ENCODE measurements at regions not wholly inside any gene's neighbourhood (a gene's known extent, or its start where the extent isn't known, plus 50 kb on each side); places are given as distances from the start of the nearest gene placed in this dataset.
"Not testable (repeated sequence)": the region's sequence is repeated elsewhere in the genome, so short reads cannot be mapped to it uniquely, and the experiment has no call there.

DNA sequence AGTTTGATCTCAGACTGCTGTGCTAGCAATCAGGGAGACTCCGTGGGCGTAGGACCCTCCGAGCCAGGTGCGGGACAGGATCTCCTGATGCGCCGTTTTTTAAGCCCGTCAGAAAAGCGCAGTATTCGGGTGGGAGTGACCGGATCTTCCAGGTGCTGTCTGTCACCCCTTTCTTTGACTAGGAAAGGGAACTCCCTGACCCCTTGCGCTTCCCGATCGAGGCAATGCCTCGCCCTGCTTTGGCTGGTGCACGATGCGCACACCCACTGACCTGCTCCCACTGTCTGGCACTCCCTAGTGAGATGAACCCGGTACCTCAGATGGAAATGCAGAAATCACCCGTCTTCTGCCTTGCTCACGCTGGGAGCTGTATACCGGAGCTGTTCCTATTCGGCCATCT lies 157.6 kb upstream of the FBXO33 start:
- peaks cover 29% of the 10 kb centered on the region for H3K9me3 Mint-ChIP-seq
- H3K36me3 Mint-ChIP-seq (ENCODE audit: low read depth); H3K4me3 Mint-ChIP-seq; H3K27ac Mint-ChIP-seq; DNase-seq (ENCODE audit: low spot score); H3K4me1 Mint-ChIP-seq (ENCODE audit: low read depth); H3K27me3 Mint-ChIP-seq (ENCODE audit: low read depth): not testable (repeated sequence)

GRCh38 chr14:39582028-39582654 lies 149.9 kb upstream of the FBXO33 start:
- no peaks in the 10 kb centered on the region for H3K9me3 Mint-ChIP-seq
- no peaks in the 10 kb centered on the region for H3K27me3 Mint-ChIP-seq (ENCODE audit: low read depth)
- H3K36me3 Mint-ChIP-seq (ENCODE audit: low read depth), result no peaks in the 10 kb centered on the region
- DNase-seq (ENCODE audit: low spot score), result no peak
- H3K27ac Mint-ChIP-seq, result no peak overlapping the region
- no peak overlapping the region for H3K4me3 Mint-ChIP-seq
- no peaks in the 10 kb centered on the region for H3K4me1 Mint-ChIP-seq (ENCODE audit: low read depth)

DNA sequence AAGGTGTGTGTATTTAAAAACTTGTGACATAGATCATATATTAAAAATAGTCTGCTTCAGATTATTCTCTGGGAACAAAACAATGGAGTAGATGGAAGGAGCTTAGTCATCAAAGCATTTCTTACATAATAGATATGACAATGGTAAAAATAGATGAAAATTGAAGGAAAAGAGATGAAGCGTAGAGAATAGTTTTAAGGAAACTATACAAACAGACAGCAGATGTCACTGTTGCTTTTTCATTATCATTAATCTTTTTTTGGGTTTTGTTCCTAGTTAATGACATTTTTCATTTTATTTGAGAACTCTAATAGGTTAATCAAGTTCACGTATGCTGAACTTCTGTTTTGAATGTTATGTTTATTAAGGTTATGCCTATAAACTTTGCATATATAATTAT lies 149.2 kb upstream of the FBXO33 start:
- Mint-ChIP-seq H3K36me3 (ENCODE audit: low read depth) (no peaks in the 10 kb centered on the region), H3K4me1 (ENCODE audit: low read depth) (no peaks in the 10 kb centered on the region), H3K4me3 (no peak overlapping the region), H3K9me3 (no peaks in the 10 kb centered on the region), H3K27me3 (ENCODE audit: low read depth) (no peaks in the 10 kb centered on the region), H3K27ac (no peak overlapping the region)
- no peak for DNase-seq (ENCODE audit: low spot score)

DNA sequence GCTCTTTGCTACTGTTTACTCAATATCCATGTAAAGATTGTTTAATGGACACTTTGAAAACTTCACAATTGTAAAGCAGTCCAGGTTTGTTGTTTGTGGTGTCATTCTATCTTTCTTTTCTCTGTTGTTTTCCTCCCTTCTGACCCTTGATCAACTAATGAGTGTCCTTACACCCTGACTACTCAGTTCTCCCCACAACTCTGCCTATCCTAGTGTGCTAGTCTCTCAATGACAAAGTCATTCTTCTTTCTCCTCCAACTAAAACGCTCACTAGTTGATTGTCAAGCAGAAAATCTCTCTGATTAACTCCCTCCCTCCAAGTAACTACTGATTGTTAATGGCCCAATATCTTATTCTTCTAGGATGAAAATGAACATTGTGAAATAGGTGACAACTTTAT lies 148.5 kb upstream of the FBXO33 start:
- Mint-ChIP-seq H3K27me3 (ENCODE audit: low read depth) (no peaks in the 10 kb centered on the region), H3K4me3 (no peak overlapping the region), H3K36me3 (ENCODE audit: low read depth) (no peaks in the 10 kb centered on the region), H3K4me1 (ENCODE audit: low read depth) (no peaks in the 10 kb centered on the region), H3K9me3 (peaks cover 7% of the 10 kb centered on the region), H3K27ac (no peak overlapping the region)
- no peak for DNase-seq (ENCODE audit: low spot score)

DNA sequence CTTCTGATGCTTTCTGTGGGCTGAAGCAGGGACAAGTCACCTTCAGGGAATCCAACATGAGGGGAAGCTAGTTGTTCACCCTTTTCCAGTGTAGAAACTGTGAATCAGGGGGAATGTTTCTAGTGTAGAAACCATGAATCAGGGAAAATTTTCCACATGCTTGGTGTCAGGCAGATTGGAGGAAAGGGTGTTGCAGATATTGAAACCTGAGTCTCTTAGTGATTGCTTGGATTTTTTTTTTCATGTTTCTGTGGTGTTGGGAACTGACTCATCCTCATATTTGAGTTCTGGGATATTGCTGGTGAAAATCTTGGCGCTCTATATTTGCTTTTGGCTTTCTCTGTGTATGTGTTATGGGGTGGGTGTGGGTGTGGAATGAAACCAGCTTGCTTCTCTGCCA lies 144.5 kb upstream of the FBXO33 start:
- no peak for DNase-seq (ENCODE audit: low spot score)
- no peaks in the 10 kb centered on the region for H3K36me3 Mint-ChIP-seq (ENCODE audit: low read depth)
- no peak overlapping the region for H3K4me3 Mint-ChIP-seq
- H3K9me3 Mint-ChIP-seq, result peaks cover 21% of the 10 kb centered on the region
- H3K4me1 Mint-ChIP-seq (ENCODE audit: low read depth), result no peaks in the 10 kb centered on the region
- no peak overlapping the region for H3K27ac Mint-ChIP-seq
- H3K27me3 Mint-ChIP-seq (ENCODE audit: low read depth), result no peaks in the 10 kb centered on the region

GRCh38 chr14:39576258-39576657 lies 144.0 kb upstream of the FBXO33 start:
- no peak for DNase-seq (ENCODE audit: low spot score)
- no peaks in the 10 kb centered on the region for H3K4me1 Mint-ChIP-seq (ENCODE audit: low read depth)

DNA sequence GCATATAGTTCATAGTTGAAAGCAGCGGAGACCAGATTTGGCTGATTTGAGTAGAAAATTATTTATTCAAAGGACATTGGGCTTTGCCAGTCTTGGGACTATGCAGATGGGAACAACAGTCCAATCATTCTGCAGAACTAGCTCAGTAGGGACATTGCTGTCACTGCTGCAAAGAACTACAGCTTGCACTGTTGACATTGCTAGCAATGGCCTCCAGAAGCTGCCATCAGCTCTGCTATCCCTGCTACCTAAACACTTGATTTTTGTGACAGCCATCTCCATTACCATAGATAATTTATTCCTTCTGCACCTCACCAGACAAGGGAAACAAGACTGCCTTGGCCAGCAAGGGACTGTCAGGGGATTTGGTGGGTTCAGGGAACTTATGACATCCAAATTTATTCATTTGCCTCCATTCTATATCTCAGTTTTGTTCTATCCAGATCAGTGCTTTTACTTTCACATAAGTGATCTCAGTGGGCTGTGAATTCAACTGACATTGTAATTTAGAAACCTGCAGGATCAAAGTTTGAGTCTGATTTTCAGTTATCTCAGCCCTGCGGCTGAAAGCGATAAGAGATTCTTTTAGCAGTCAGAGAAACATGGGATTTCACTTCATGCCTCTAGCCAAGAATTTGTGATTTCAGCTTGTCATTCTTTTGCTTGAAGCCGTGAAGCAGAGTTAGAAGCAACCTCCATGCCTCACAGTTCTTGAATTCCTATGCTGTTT lies 136.7 kb upstream of the FBXO33 start:
- Mint-ChIP-seq H3K4me3 (no peak overlapping the region), H3K9me3 (peaks cover 4% of the 10 kb centered on the region), H3K4me1 (ENCODE audit: low read depth) (no peaks in the 10 kb centered on the region), H3K27ac (no peak overlapping the region), H3K36me3 (ENCODE audit: low read depth) (no peaks in the 10 kb centered on the region), H3K27me3 (ENCODE audit: low read depth) (no peaks in the 10 kb centered on the region)
- DNase-seq (ENCODE audit: low spot score), result no peak

More at GRCh38 chr14:39576258-39576657, 144.0 kb upstream of the FBXO33 start:
- Mint-ChIP-seq H3K4me3 (no peak overlapping the region), H3K27ac (no peak overlapping the region), H3K27me3 (ENCODE audit: low read depth) (no peaks in the 10 kb centered on the region), H3K9me3 (peaks cover 21% of the 10 kb centered on the region), H3K36me3 (ENCODE audit: low read depth) (no peaks in the 10 kb centered on the region)

- H3K36me3 Mint-ChIP-seq (ENCODE audit: low read depth), result no peaks in the 10 kb centered on the region
- DNase-seq (ENCODE audit: low spot score), result no peak
- no peaks in the 10 kb centered on the region for H3K27me3 Mint-ChIP-seq (ENCODE audit: low read depth)
- H3K4me1 Mint-ChIP-seq (ENCODE audit: low read depth), result no peaks in the 10 kb centered on the region
- no peak overlapping the region for H3K27ac Mint-ChIP-seq
- peaks cover 4% of the 10 kb centered on the region for H3K9me3 Mint-ChIP-seq
- H3K4me3 Mint-ChIP-seq, result no peak overlapping the region
Observed at GRCh38 chr14:39566795-39567194, 134.6 kb upstream of the FBXO33 start.

DNA sequence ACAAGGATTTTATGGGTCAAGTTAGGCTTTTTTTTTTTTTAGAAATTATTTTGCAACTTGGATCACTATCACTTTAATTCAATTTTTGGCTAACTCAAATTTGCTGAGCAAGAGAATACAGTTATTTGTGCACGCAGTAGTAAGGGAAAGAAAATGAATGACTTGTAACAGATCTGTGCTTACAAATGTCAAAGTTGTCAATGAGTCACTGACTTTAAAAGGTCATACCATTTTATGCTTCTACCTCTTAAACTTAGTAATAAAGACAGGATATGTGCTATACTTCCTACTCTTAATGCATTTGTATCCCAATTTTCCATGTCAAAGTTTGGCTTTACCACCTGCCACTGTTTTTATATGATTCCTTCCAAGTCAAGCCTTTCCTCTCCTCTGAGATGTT lies 131.1 kb upstream of the FBXO33 start:
- H3K4me1 Mint-ChIP-seq (ENCODE audit: low read depth), result no peaks in the 10 kb centered on the region
- no peak overlapping the region for H3K27ac Mint-ChIP-seq
- peaks cover 19% of the 10 kb centered on the region for H3K9me3 Mint-ChIP-seq

DNA sequence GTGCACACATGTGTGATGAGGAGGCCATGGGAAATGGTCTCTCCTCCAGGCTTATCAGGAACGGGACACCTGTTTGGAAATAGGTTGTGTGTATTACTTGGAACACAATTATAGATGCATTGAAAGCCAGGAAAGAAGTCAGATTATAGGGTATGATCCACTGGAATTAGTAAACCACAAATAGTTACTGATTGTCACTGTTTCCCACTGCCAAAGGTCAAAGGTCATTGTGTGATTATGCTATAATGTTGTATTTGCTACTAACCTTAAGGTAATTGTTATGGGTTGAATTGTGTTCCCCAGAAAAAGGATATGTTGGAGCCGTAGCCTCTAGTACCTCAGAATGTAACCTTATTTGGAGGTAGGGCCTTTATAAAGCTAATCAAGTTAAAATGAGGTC lies 129.9 kb upstream of the FBXO33 start:
- Mint-ChIP-seq H3K4me1 (ENCODE audit: low read depth) (no peaks in the 10 kb centered on the region), H3K36me3 (ENCODE audit: low read depth) (no peaks in the 10 kb centered on the region), H3K27me3 (ENCODE audit: low read depth) (no peaks in the 10 kb centered on the region), H3K27ac (no peak overlapping the region), H3K4me3 (no peak overlapping the region), H3K9me3 (peaks cover 19% of the 10 kb centered on the region)
- no peak for DNase-seq (ENCODE audit: low spot score)

More for the DNA sequence above, 131.1 kb upstream of the FBXO33 start:
- Mint-ChIP-seq H3K27me3 (ENCODE audit: low read depth) (no peaks in the 10 kb centered on the region), H3K36me3 (ENCODE audit: low read depth) (no peaks in the 10 kb centered on the region), H3K4me3 (no peak overlapping the region)
- no peak for DNase-seq (ENCODE audit: low spot score)

GRCh38 chr14:39558525-39558924 lies 126.3 kb upstream of the FBXO33 start:
- H3K4me3 Mint-ChIP-seq, result no peak overlapping the region
- H3K36me3 Mint-ChIP-seq (ENCODE audit: low read depth), result no peaks in the 10 kb centered on the region

DNA sequence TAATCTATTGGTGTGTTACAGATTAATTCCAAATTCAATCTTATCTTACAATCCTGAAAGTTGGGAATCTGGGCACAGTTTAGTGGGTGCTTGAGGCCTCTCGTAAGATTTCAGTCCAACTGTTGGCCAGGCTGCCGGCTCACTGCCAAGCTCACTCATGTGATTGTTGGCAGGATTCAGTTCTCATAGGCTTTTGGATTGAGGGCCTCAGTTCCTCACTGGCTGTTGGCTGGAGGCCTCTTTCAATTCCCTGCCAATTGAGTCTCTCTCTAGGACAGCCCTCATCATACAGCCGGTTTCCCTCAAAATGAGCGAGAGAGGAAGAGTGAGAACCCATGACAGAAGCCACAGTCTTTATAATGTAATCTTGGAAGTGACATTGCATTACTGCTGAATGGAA lies 123.5 kb upstream of the FBXO33 start:
- H3K4me1 Mint-ChIP-seq (ENCODE audit: low read depth), result no peaks in the 10 kb centered on the region
- no peaks in the 10 kb centered on the region for H3K36me3 Mint-ChIP-seq (ENCODE audit: low read depth)
- no peak overlapping the region for H3K27ac Mint-ChIP-seq
- no peak for DNase-seq (ENCODE audit: low spot score)
- peaks cover 24% of the 10 kb centered on the region for H3K9me3 Mint-ChIP-seq
- H3K27me3 Mint-ChIP-seq (ENCODE audit: low read depth), result no peaks in the 10 kb centered on the region
- no peak overlapping the region for H3K4me3 Mint-ChIP-seq

More at GRCh38 chr14:39558525-39558924, 126.3 kb upstream of the FBXO33 start:
- no peak for DNase-seq (ENCODE audit: low spot score)
- H3K9me3 Mint-ChIP-seq, result peaks cover 22% of the 10 kb centered on the region
- H3K4me1 Mint-ChIP-seq (ENCODE audit: low read depth), result no peaks in the 10 kb centered on the region
- no peaks in the 10 kb centered on the region for H3K27me3 Mint-ChIP-seq (ENCODE audit: low read depth)
- no peak overlapping the region for H3K27ac Mint-ChIP-seq

DNA sequence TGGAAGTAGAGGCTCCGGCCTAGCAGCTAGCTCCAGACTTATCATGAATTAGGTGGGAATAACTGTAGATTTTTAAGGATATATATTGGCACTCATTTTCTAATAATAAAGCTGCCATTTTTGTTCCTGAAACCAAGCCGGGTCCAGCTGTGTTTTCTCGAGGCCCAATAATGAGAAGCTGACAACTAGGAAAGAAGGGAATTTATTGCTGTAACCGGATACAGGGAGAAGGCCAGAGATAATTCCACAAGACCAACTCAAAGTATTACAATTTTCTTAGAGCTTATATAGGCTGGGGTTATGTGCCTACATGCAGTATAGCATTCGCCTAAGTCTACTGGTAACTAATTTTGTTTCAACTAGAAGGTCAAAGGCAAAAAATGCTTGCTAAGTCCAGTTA lies 122.3 kb upstream of the FBXO33 start:
- Mint-ChIP-seq H3K9me3 (peaks cover 24% of the 10 kb centered on the region), H3K4me3 (no peak overlapping the region), H3K36me3 (ENCODE audit: low read depth) (no peaks in the 10 kb centered on the region), H3K27ac (no peak overlapping the region), H3K4me1 (ENCODE audit: low read depth) (no peaks in the 10 kb centered on the region), H3K27me3 (ENCODE audit: low read depth) (no peaks in the 10 kb centered on the region)
- DNase-seq (ENCODE audit: low spot score), result no peak

DNA sequence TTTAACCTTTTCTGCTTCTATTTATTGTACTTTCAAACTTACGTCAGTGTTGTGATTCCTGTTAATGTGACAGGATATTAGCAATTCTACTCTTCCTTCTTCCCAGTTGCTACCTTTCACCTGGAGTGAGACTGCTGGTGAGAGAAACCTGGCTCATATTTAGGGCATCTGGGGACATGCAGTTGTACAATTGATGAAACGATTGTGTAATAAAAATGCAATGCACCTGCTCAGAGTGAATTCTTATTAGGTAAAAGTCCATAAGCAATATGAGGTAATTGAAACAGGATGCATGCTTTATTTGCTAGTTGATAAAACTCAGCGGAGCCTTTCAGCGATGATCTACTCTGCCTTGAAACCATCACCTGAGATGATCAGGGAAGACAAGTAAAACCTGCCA lies 116.1 kb upstream of the FBXO33 start:
- Mint-ChIP-seq H3K4me1 (ENCODE audit: low read depth) (no peaks in the 10 kb centered on the region), H3K4me3 (no peak overlapping the region), H3K27me3 (ENCODE audit: low read depth) (no peaks in the 10 kb centered on the region), H3K36me3 (ENCODE audit: low read depth) (no peaks in the 10 kb centered on the region), H3K9me3 (peaks cover 16% of the 10 kb centered on the region), H3K27ac (no peak overlapping the region)
- DNase-seq (ENCODE audit: low spot score), result no peak

DNA sequence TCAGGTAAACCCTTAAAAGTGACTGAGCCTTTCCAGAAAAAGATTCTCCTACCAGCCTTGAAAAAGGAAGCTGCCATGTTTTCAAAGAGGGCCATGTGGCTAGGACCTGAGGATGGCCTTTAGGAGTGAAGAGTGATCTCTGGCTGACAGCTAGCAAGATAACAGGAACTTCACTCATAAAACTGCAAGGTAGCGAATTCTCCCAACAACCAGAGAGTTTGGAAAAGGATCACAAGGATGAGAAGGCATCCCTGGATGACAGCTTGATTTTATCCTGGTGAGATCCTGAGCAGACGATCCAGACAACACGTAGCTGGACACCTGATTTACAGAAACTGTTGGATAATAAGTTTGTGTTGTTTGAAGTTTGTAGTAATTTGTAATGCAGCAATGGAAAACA lies 115.6 kb upstream of the FBXO33 start:
- Mint-ChIP-seq H3K9me3 (peaks cover 16% of the 10 kb centered on the region), H3K4me1 (ENCODE audit: low read depth) (no peaks in the 10 kb centered on the region), H3K27me3 (ENCODE audit: low read depth) (no peaks in the 10 kb centered on the region), H3K27ac (no peak overlapping the region), H3K36me3 (ENCODE audit: low read depth) (no peaks in the 10 kb centered on the region), H3K4me3 (no peak overlapping the region)
- no peak for DNase-seq (ENCODE audit: low spot score)
